ENCODE measurements at regions not wholly inside any gene's neighbourhood (a gene's known extent, or its start where the extent isn't known, plus 50 kb on each side); places are given as distances from the start of the nearest gene placed in this dataset.

GRCh38 chr14:97274626-97275025, 477.4 kb downstream of the VRK1 start:
- ATAC-seq (ENCODE audit: low read depth) (no peak), DNase-seq (no peak)
- H4K8ac ChIP-seq (ENCODE audit: low read depth in 2 of 2, low read length in 2 of 2): no peak overlapping the region
- WGBS, 2 experiments (ENCODE audit: extremely low coverage in 2 of 2, insufficient read length in 1 of 2): 44% methylated on average over 5 of the region's 8 CpGs; no CpG with 5 or more reads in 1 of the 2 experiments
- no peaks in the 10 kb centered on the region for H4K20me1 ChIP-seq (ENCODE audit: insufficient read depth, low read length)
- H2BK120ac ChIP-seq (ENCODE audit: low read depth, low read length): no peak overlapping the region
- no peak overlapping the region for H3K4me2 ChIP-seq (ENCODE audit: low read depth, low read length)
- no peaks in the 10 kb centered on the region for H3K36me3 ChIP-seq (ENCODE audit: control insufficient read depth, insufficient read depth, low read length)
- H3K27ac ChIP-seq (ENCODE audit: insufficient read depth, low read length): no peak overlapping the region
- no peak overlapping the region for H3K18ac ChIP-seq (ENCODE audit: low read depth, low read length)
- H2AFZ ChIP-seq (replicated peaks; ENCODE audit: low read length, poor library complexity): no peak overlapping the region
- intact Hi-C loops (cut with micrococcal nuclease): no loop called here
- ChIA-PET POLR2A (ENCODE audit: unreplicated experiment) (no interaction called here), CTCF (no interaction called here)
- no peak overlapping the region for H2BK5ac ChIP-seq (ENCODE audit: low read depth, low read length, poor library complexity, severe bottlenecking)
- no peak overlapping the region for H3K23ac ChIP-seq (ENCODE audit: low read depth, low read length)
- no peaks in the 10 kb centered on the region for H3K79me1 ChIP-seq (ENCODE audit: low read depth in 1 of 2, low read length in 2 of 2)
- dilution Hi-C loops (cut with HindIII; ENCODE audit: low sequenced_read_pairs, unreplicated experiment): no loop called here
- H3K9ac ChIP-seq (ENCODE audit: low read depth, low read length): no peak overlapping the region
- no peak overlapping the region for H2BK15ac ChIP-seq (ENCODE audit: low read depth, low read length)
- no TSS peak for BruUV-seq (replicated peaks)
- H2AK5ac ChIP-seq (ENCODE audit: low read depth, low read length): no peak overlapping the region
- no peak overlapping the region for H4K91ac ChIP-seq (ENCODE audit: insufficient read depth, low read depth, low read length)
- no peak overlapping the region for H3K4ac ChIP-seq (ENCODE audit: low read depth, low read length)
- TF ChIP-seq MXI1 (IDR thresholded peaks at IDR 0.05; ENCODE audit: borderline replicate concordance, low read depth, low read length): no peak
- no peak for TF ChIP-seq CEBPB (IDR thresholded peaks at IDR 0.05; ENCODE audit: low read depth, low read length)
- TF ChIP-seq RFX5 (IDR thresholded peaks at IDR 0.05; ENCODE audit: low read depth, low read length): no peak
- TF ChIP-seq ELK1 (IDR thresholded peaks at IDR 0.05; ENCODE audit: borderline replicate concordance, low read depth, low read length): no peak
- TF ChIP-seq NFE2L2 (IDR thresholded peaks at IDR 0.05; ENCODE audit: low read depth, low read length): no peak
- TF ChIP-seq SMC3 (IDR thresholded peaks at IDR 0.05; ENCODE audit: low read depth, low read length): no peak
- no peak for TF ChIP-seq RAD21 (IDR thresholded peaks at IDR 0.05; ENCODE audit: low read length)
- TF ChIP-seq FOS (IDR thresholded peaks at IDR 0.05; ENCODE audit: low read depth, low read length): no peak
- no peak for TF ChIP-seq POLR2A (IDR thresholded peaks at IDR 0.05; ENCODE audit: low read depth, low read length)
- TF ChIP-seq BHLHE40 (IDR thresholded peaks at IDR 0.05; ENCODE audit: low read depth, low read length): no peak
- TF ChIP-seq USF2 (IDR thresholded peaks at IDR 0.05; ENCODE audit: low read depth, low read length): no peak
- no peak for TF ChIP-seq RCOR1 (IDR thresholded peaks at IDR 0.05; ENCODE audit: insufficient replicate concordance, low read length)
- no peak for TF ChIP-seq CTCF (conservative IDR thresholded peaks at IDR 0.05; ENCODE audit: low read depth, low read length)
- TF ChIP-seq MAFK (IDR thresholded peaks at IDR 0.05; ENCODE audit: low read depth, low read length): no peak
- TF ChIP-seq MAZ (IDR thresholded peaks at IDR 0.05; ENCODE audit: borderline replicate concordance, low read depth, low read length): no peak
- TF ChIP-seq CHD1 (IDR thresholded peaks at IDR 0.05; ENCODE audit: low read depth, low read length): no peak
- no peak overlapping the region for H2AK9ac ChIP-seq (replicated peaks; ENCODE audit: low read depth, low read length, poor library complexity)
- H3K56ac ChIP-seq (ENCODE audit: extremely low read depth, insufficient read depth, low read length): no peak overlapping the region
- H3K4me1 ChIP-seq (ENCODE audit: control insufficient read depth, insufficient read depth, low read length): no peaks in the 10 kb centered on the region
- peaks cover 34% of the 10 kb centered on the region for H3K9me3 ChIP-seq (ENCODE audit: control insufficient read depth, insufficient read depth, low read length)
- no peak overlapping the region for H3K4me3 ChIP-seq (ENCODE audit: insufficient read depth, low read depth, low read length)
- no peaks in the 10 kb centered on the region for H3K9me1 ChIP-seq (ENCODE audit: insufficient read depth, low read length)
- in situ Hi-C loops (cut with MboI; ENCODE audit: low sequenced_read_pairs): no loop called here
- H3K27me3 ChIP-seq (ENCODE audit: control insufficient read depth, insufficient read depth, low read length): no peaks in the 10 kb centered on the region
- no peak overlapping the region for H3K14ac ChIP-seq (replicated peaks; ENCODE audit: low read depth, low read length)
- no peak overlapping the region for H2BK20ac ChIP-seq (ENCODE audit: low read depth, low read length)
- no peak overlapping the region for H4K5ac ChIP-seq (ENCODE audit: low read depth, low read length)

All from IMR-90 (cell line).